ENCODE measurements at regions not wholly inside any gene's neighbourhood (a gene's known extent, or its start where the extent isn't known, plus 50 kb on each side); places are given as distances from the start of the nearest gene placed in this dataset.

GRCh38 chr2:151191001-151191400 is 70.7 kb downstream of the RBM43 start:
- no peak overlapping the region for H3K4me2 ChIP-seq (ENCODE audit: low read length)
- H3K9ac ChIP-seq (ENCODE audit: low read length): no peak overlapping the region

GRCh38 chr2:151189125-151189524 is 72.5 kb downstream of the RBM43 start:
- H3K4me3 ChIP-seq (ENCODE audit: low read depth, low read length, poor library complexity, severe bottlenecking): no peak overlapping the region
- H3K27me3 ChIP-seq (ENCODE audit: insufficient read depth, low read length): no peaks in the 10 kb centered on the region
- H3K36me3 ChIP-seq (ENCODE audit: insufficient read depth, low read length): no peaks in the 10 kb centered on the region
- no peaks in the 10 kb centered on the region for H3K9me3 ChIP-seq (ENCODE audit: low read length)
- TF ChIP-seq CTCF (IDR thresholded peaks at IDR 0.05; ENCODE audit: low read length): no peak
- TF ChIP-seq EZH2 (IDR thresholded peaks at IDR 0.05; ENCODE audit: borderline replicate concordance, low read length): no peak
- H4K20me1 ChIP-seq (ENCODE audit: insufficient read depth, low read length): no peaks in the 10 kb centered on the region
- no peak overlapping the region for H3K4me2 ChIP-seq (ENCODE audit: low read length)
- H3K9me2 ChIP-seq (ENCODE audit: low read depth, low read length): no peaks in the 10 kb centered on the region
- no peak overlapping the region for H3K9ac ChIP-seq (ENCODE audit: low read length)
- no peaks in the 10 kb centered on the region for H3F3A ChIP-seq (ENCODE audit: insufficient read depth, low read length)
- no peaks in the 10 kb centered on the region for H3K4me1 ChIP-seq (ENCODE audit: insufficient read depth, low read length, severe bottlenecking)
- no peaks in the 10 kb centered on the region for H3K79me2 ChIP-seq (ENCODE audit: insufficient read depth, low read length)
- no peak overlapping the region for H3K27ac ChIP-seq (ENCODE audit: low read depth, low read length, poor library complexity, severe bottlenecking)
- H2AFZ ChIP-seq (ENCODE audit: low read length): no peak overlapping the region

More at GRCh38 chr2:151191001-151191400, 70.7 kb downstream of the RBM43 start:
- no peak overlapping the region for H3K27ac ChIP-seq (ENCODE audit: low read depth, low read length, poor library complexity, severe bottlenecking)
- H3K27me3 ChIP-seq (ENCODE audit: insufficient read depth, low read length): no peaks in the 10 kb centered on the region
- no peaks in the 10 kb centered on the region for H3K4me1 ChIP-seq (ENCODE audit: insufficient read depth, low read length, severe bottlenecking)
- no peaks in the 10 kb centered on the region for H3K36me3 ChIP-seq (ENCODE audit: insufficient read depth, low read length)
- no peaks in the 10 kb centered on the region for H4K20me1 ChIP-seq (ENCODE audit: insufficient read depth, low read length)
- no peaks in the 10 kb centered on the region for H3F3A ChIP-seq (ENCODE audit: insufficient read depth, low read length)
- no peaks in the 10 kb centered on the region for H3K9me3 ChIP-seq (ENCODE audit: low read length)
- no peak overlapping the region for H3K4me3 ChIP-seq (ENCODE audit: low read depth, low read length, poor library complexity, severe bottlenecking)
- TF ChIP-seq EZH2 (IDR thresholded peaks at IDR 0.05; ENCODE audit: borderline replicate concordance, low read length) (no peak), CTCF (IDR thresholded peaks at IDR 0.05; ENCODE audit: low read length) (no peak)
- no peak overlapping the region for H2AFZ ChIP-seq (ENCODE audit: low read length)
- H3K79me2 ChIP-seq (ENCODE audit: insufficient read depth, low read length): no peaks in the 10 kb centered on the region
- H3K9me2 ChIP-seq (ENCODE audit: low read depth, low read length): no peaks in the 10 kb centered on the region

- Histone ChIP-seq H3K79me2 (ENCODE audit: insufficient read depth, low read length) (no peaks in the 10 kb centered on the region), H3K4me2 (ENCODE audit: low read length) (no peak overlapping the region), H3K4me3 (ENCODE audit: low read depth, low read length, poor library complexity, severe bottlenecking) (no peak overlapping the region), H3K9me2 (ENCODE audit: low read depth, low read length) (no peaks in the 10 kb centered on the region), H4K20me1 (ENCODE audit: insufficient read depth, low read length) (no peaks in the 10 kb centered on the region), H2AFZ (ENCODE audit: low read length) (no peak overlapping the region), H3K27me3 (ENCODE audit: insufficient read depth, low read length) (no peaks in the 10 kb centered on the region), H3K9ac (ENCODE audit: low read length) (no peak overlapping the region), H3K27ac (ENCODE audit: low read depth, low read length, poor library complexity, severe bottlenecking) (no peak overlapping the region), H3K4me1 (ENCODE audit: insufficient read depth, low read length, severe bottlenecking) (no peaks in the 10 kb centered on the region), H3K36me3 (ENCODE audit: insufficient read depth, low read length) (no peaks in the 10 kb centered on the region), H3F3A (ENCODE audit: insufficient read depth, low read length) (no peaks in the 10 kb centered on the region), H3K9me3 (ENCODE audit: low read length) (no peaks in the 10 kb centered on the region)
- no peak for TF ChIP-seq CTCF (IDR thresholded peaks at IDR 0.05; ENCODE audit: low read length)
- no peak for TF ChIP-seq EZH2 (IDR thresholded peaks at IDR 0.05; ENCODE audit: borderline replicate concordance, low read length)
Measured at GRCh38 chr2:151186011-151186410, 75.7 kb downstream of the RBM43 start.
